GM23338 (cell line): ENCODE measurements at regions not wholly inside any gene's neighbourhood (a gene's known extent, or its start where the extent isn't known, plus 50 kb on each side); places are given as distances from the start of the nearest gene placed in this dataset.

ENCODE experiments used
- ATAC-seq: fragments of 200-7000 bp; cut with Tn5 transposase; 3 replicates; pipeline ENCODE4 v1.9.1; 2020
- DNase-seq: peaks from one replicate; pipeline ENCODE4 v3.0.0-alpha.2; 2015; ENCODE audit warnings: low spot score
- H2AFZ ChIP-seq: fragments of 200-600 bp; sonication (generic); 2 replicates; pipeline ENCODE4 v1.8.0; 2016; ENCODE audit warnings: antibody characterized with exemption, mild to moderate bottlenecking, moderate library complexity
- H3F3A ChIP-seq: fragments of 200-600 bp; sonication (generic); replicated peaks from 2 replicates; pipeline ENCODE4 v1.8.0; 2017; ENCODE audit warnings: antibody characterized with exemption, mixed run types, low read depth
- H3K27ac ChIP-seq: fragments of 200-600 bp; sonication (generic); 2 replicates; pipeline ENCODE4 v1.6.1; 2016; ENCODE audit warnings: low read depth
- H3K27me3 ChIP-seq: fragments of 200-600 bp; sonication (generic); 2 replicates; pipeline ENCODE4 v1.8.0; 2016; ENCODE audit warnings: mild to moderate bottlenecking, mixed run types, moderate library complexity; ENCODE audit not compliant: insufficient read depth
- H3K36me3 ChIP-seq: fragments of 200-600 bp; sonication (generic); 2 replicates; pipeline ENCODE4 v1.8.0; 2016; ENCODE audit warnings: mild to moderate bottlenecking; ENCODE audit not compliant: insufficient read depth
- H3K4me1 ChIP-seq: fragments of 200-600 bp; sonication (generic); 2 replicates; pipeline ENCODE4 v1.8.0; 2016; ENCODE audit warnings: mild to moderate bottlenecking, moderate library complexity; ENCODE audit not compliant: insufficient read depth
- H3K4me2 ChIP-seq: fragments of 200-600 bp; sonication (generic); 2 replicates; pipeline ENCODE4 v1.7.1; 2017; ENCODE audit warnings: mixed run types
- H3K4me3 ChIP-seq: fragments of 200-600 bp; sonication (generic); 2 replicates; pipeline ENCODE4 v1.6.1; 2016; ENCODE audit warnings: mixed run types
- H3K79me2 ChIP-seq: fragments of 200-600 bp; sonication (generic); replicated peaks from 2 replicates; pipeline ENCODE4 v1.8.0; 2017; ENCODE audit warnings: mild to moderate bottlenecking; ENCODE audit not compliant: insufficient read depth
- H3K9me2 ChIP-seq: fragments of 200-600 bp; sonication (generic); 2 replicates; pipeline ENCODE4 v1.8.0; 2017; ENCODE audit not compliant: insufficient read depth
- H4K20me1 ChIP-seq: fragments of 200-600 bp; sonication (generic); replicated peaks from 2 replicates; pipeline ENCODE4 v1.8.0; 2017; ENCODE audit warnings: mild to moderate bottlenecking; ENCODE audit not compliant: insufficient read depth
- H3K27ac Mint-ChIP-seq: 2 replicates; pipeline ENCODE4 v1.8.0; 2020; ENCODE audit warnings: inconsistent platforms, mild to moderate bottlenecking, moderate library complexity, mixed read lengths
- H3K27me3 Mint-ChIP-seq: 3 replicates; pipeline ENCODE4 v1.8.0; 2022; ENCODE audit warnings: low read depth, mild to moderate bottlenecking, moderate library complexity, mixed read lengths, inconsistent platforms; ENCODE audit not compliant: insufficient read depth, poor library complexity
- H3K36me3 Mint-ChIP-seq: 3 replicates; pipeline ENCODE4 v1.8.0; 2021; ENCODE audit warnings: low read depth, mild to moderate bottlenecking, inconsistent platforms, moderate library complexity, mixed read lengths
- H3K4me1 Mint-ChIP-seq: 3 replicates; pipeline ENCODE4 v1.8.0; 2020; ENCODE audit warnings: mild to moderate bottlenecking, inconsistent platforms, mixed read lengths
- H3K4me3 Mint-ChIP-seq: 3 replicates; pipeline ENCODE4 v1.8.0; 2021; ENCODE audit warnings: moderate library complexity, mild to moderate bottlenecking, inconsistent platforms, mixed read lengths
- H3K9me3 Mint-ChIP-seq: 3 replicates; pipeline ENCODE4 v1.8.0; 2020; ENCODE audit warnings: moderate library complexity, mild to moderate bottlenecking, inconsistent platforms, mixed read lengths
- CREB1 ChIP-seq: fragments of 250-450 bp; sonication (Bioruptor Pico); IDR thresholded peaks from 2 replicates; pipeline ENCODE4 v1.5.0; 2020; ENCODE audit warnings: low read depth, mild to moderate bottlenecking, moderate library complexity
- CTCF ChIP-seq, 2 experiments: fragments of 200-600 bp in 1 of 2; sonication (generic) in 1 of 2; conservative IDR thresholded peaks; 2 replicates each; pipeline versions ENCODE4 v1.5.1 to v1.6.1; 2016 to 2017; ENCODE audit warnings: antibody characterized with exemption in 2 of 2, low read depth in 2 of 2, mild to moderate bottlenecking in 2 of 2, moderate library complexity in 1 of 2
- ETS1 ChIP-seq: IDR thresholded peaks from 2 replicates; pipeline ENCODE4 v1.6.1; 2016; ENCODE audit warnings: antibody characterized with exemption
- EZH2 ChIP-seq: fragments of 200-600 bp; sonication (generic); IDR thresholded peaks from one replicate; pipeline ENCODE4 v1.8.0; 2017; ENCODE audit warnings: antibody characterized with exemption, mild to moderate bottlenecking, low read depth; ENCODE audit not compliant: unreplicated experiment
- EZH2phosphoT487 ChIP-seq: fragments of 200-600 bp; sonication (generic); IDR thresholded peaks from one replicate; pipeline ENCODE4 v1.8.1; 2018; ENCODE audit warnings: antibody characterized with exemption; ENCODE audit not compliant: unreplicated experiment
- JUNB ChIP-seq: IDR thresholded peaks from one replicate; pipeline ENCODE4 v1.6.1; 2016; ENCODE audit warnings: antibody characterized with exemption; ENCODE audit not compliant: unreplicated experiment
- NANOG ChIP-seq: IDR thresholded peaks from 2 replicates; pipeline ENCODE4 v1.6.1; 2016; ENCODE audit warnings: antibody characterized with exemption, borderline replicate concordance
- POLR2AphosphoS5 ChIP-seq: IDR thresholded peaks from 2 replicates; pipeline ENCODE4 v1.6.1; 2016; ENCODE audit warnings: antibody characterized with exemption, low read depth
- REST ChIP-seq: IDR thresholded peaks from one replicate; pipeline ENCODE4 v1.6.1; 2018; ENCODE audit warnings: antibody characterized with exemption; ENCODE audit not compliant: unreplicated experiment
- STAT1 ChIP-seq: IDR thresholded peaks from one replicate; pipeline ENCODE4 v1.6.1; 2016; ENCODE audit warnings: antibody characterized with exemption; ENCODE audit not compliant: unreplicated experiment
- ZNF114 ChIP-seq: fragments of 250-450 bp; sonication (Bioruptor Pico); IDR thresholded peaks from 2 replicates; pipeline ENCODE4 v1.5.0; 2020; ENCODE audit warnings: mild to moderate bottlenecking, moderate library complexity
- ZNF331 ChIP-seq: fragments of 250-450 bp; sonication (Bioruptor Pico); IDR thresholded peaks from 2 replicates; pipeline ENCODE4 v1.5.0; 2020; ENCODE audit warnings: low read depth, mild to moderate bottlenecking, moderate library complexity
- TF ChIP-seq, protein P1 (sequence below): fragments of 250-450 bp; sonication (Bioruptor Pico); IDR thresholded peaks from 2 replicates; pipeline ENCODE4 v1.5.0; 2020; ENCODE audit warnings: mild to moderate bottlenecking, moderate library complexity

- H3K27ac Mint-ChIP-seq: no peak overlapping the region
- H3K36me3 Mint-ChIP-seq: peaks cover 41% of the 10 kb centered on the region
- H3K4me2 ChIP-seq: no peak overlapping the region
- no peaks in the 10 kb centered on the region; the same call in 1 of the 2 replicates for H3F3A ChIP-seq
- ATAC-seq (no peak), DNase-seq (no peak)
- no peaks in the 10 kb centered on the region for H3K79me2 ChIP-seq
- H3K36me3 ChIP-seq: 0 out of 2 replicates have a peak, but pooled peaks cover 5% of the 10 kb centered on the region
- H4K20me1 ChIP-seq: no peaks in the 10 kb centered on the region
- TF ChIP-seq ETS1 (no peak), REST (no peak), STAT1 (no peak), EZH2phosphoT487 (no peak), ZNF114 (CRISPR knock-in tag) (no peak), CREB1 (CRISPR knock-in tag) (no peak), POLR2AphosphoS5 (no peak), ZNF331 (CRISPR knock-in tag) (no peak), EZH2 (no peak), CTCF (conservative IDR thresholded peaks at IDR 0.05; ENCODE audit: low read depth in 2 of 2) (no peak), JUNB (no peak), NANOG (no peak)
- TF ChIP-seq, protein P1, sequence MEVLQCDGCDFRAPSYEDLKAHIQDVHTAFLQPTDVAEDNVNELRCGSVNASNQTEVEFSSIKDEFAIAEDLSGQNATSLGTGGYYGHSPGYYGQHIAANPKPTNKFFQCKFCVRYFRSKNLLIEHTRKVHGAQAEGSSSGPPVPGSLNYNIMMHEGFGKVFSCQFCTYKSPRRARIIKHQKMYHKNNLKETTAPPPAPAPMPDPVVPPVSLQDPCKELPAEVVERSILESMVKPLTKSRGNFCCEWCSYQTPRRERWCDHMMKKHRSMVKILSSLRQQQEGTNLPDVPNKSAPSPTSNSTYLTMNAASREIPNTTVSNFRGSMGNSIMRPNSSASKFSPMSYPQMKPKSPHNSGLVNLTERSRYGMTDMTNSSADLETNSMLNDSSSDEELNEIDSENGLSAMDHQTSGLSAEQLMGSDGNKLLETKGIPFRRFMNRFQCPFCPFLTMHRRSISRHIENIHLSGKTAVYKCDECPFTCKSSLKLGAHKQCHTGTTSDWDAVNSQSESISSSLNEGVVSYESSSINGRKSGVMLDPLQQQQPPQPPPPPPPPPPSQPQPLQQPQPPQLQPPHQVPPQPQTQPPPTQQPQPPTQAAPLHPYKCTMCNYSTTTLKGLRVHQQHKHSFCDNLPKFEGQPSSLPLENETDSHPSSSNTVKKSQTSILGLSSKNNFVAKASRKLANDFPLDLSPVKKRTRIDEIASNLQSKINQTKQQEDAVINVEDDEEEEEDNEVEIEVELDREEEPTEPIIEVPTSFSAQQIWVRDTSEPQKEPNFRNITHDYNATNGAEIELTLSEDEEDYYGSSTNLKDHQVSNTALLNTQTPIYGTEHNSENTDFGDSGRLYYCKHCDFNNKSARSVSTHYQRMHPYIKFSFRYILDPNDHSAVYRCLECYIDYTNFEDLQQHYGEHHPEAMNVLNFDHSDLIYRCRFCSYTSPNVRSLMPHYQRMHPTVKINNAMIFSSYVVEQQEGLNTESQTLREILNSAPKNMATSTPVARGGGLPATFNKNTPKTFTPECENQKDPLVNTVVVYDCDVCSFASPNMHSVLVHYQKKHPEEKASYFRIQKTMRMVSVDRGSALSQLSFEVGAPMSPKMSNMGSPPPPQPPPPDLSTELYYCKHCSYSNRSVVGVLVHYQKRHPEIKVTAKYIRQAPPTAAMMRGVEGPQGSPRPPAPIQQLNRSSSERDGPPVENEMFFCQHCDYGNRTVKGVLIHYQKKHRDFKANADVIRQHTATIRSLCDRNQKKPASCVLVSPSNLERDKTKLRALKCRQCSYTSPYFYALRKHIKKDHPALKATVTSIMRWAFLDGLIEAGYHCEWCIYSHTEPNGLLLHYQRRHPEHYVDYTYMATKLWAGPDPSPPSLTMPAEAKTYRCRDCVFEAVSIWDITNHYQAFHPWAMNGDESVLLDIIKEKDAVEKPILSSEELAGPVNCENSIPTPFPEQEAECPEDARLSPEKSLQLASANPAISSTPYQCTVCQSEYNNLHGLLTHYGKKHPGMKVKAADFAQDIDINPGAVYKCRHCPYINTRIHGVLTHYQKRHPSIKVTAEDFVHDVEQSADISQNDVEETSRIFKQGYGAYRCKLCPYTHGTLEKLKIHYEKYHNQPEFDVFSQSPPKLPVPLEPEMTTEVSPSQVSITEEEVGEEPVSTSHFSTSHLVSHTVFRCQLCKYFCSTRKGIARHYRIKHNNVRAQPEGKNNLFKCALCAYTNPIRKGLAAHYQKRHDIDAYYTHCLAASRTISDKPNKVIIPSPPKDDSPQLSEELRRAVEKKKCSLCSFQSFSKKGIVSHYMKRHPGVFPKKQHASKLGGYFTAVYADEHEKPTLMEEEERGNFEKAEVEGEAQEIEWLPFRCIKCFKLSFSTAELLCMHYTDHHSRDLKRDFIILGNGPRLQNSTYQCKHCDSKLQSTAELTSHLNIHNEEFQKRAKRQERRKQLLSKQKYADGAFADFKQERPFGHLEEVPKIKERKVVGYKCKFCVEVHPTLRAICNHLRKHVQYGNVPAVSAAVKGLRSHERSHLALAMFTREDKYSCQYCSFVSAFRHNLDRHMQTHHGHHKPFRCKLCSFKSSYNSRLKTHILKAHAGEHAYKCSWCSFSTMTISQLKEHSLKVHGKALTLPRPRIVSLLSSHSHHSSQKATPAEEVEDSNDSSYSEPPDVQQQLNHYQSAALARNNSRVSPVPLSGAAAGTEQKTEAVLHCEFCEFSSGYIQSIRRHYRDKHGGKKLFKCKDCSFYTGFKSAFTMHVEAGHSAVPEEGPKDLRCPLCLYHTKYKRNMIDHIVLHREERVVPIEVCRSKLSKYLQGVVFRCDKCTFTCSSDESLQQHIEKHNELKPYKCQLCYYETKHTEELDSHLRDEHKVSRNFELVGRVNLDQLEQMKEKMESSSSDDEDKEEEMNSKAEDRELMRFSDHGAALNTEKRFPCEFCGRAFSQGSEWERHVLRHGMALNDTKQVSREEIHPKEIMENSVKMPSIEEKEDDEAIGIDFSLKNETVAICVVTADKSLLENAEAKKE: no peak
- H3K27me3 ChIP-seq: no peaks in the 10 kb centered on the region
- no peaks in the 10 kb centered on the region for H3K4me1 Mint-ChIP-seq
- H3K4me1 ChIP-seq: no peaks in the 10 kb centered on the region
- H3K27me3 Mint-ChIP-seq: no peaks in the 10 kb centered on the region
- peaks cover 5% of the 10 kb centered on the region; the same call in 1 of the 2 replicates for H3K9me2 ChIP-seq
- no peak overlapping the region for H2AFZ ChIP-seq
- no peaks in the 10 kb centered on the region for H3K9me3 Mint-ChIP-seq
- no peak overlapping the region for H3K4me3 ChIP-seq
- no peak overlapping the region for H3K4me3 Mint-ChIP-seq
- H3K27ac ChIP-seq: no peak overlapping the region
Observed at GRCh38 chr2:167871286-167871685, 376.1 kb downstream of the STK39 start.
